Prostate gland (tissue), 2 donors: ENCODE measurements at regions not wholly inside any gene's neighbourhood (a gene's known extent, or its start where the extent isn't known, plus 50 kb on each side); places are given as distances from the start of the nearest gene placed in this dataset.

Experiments
- CTCF ChIP-seq, 4 experiments: fragments of 200-600 bp in 2 of 4; fragments of 450-650 bp in 2 of 4; sonication (generic) in 2 of 4; IDR thresholded peaks; 1 replicate in 3 of 4; 2 replicates in 1 of 4; pipeline ENCODE4 v1.5.1; 2016 to 2019; ENCODE audit warnings: antibody characterized with exemption in 4 of 4, mild to moderate bottlenecking in 2 of 4, moderate library complexity in 2 of 4
- POLR2AphosphoS5 ChIP-seq: sonication (generic); formaldehyde crosslinking; IDR thresholded peaks from one replicate; pipeline ENCODE4 v1.6.1; 2017; ENCODE audit warnings: antibody characterized with exemption

- no peak for TF ChIP-seq POLR2AphosphoS5
- TF ChIP-seq CTCF (IDR thresholded peaks at IDR 0.05), result no peak
Observed at GRCh38 chr9:135376511-135377265, 102.9 kb upstream of the PPP1R26 start.
